Dermis blood vessel endothelial cell (primary cell): ENCODE measurements at regions not wholly inside any gene's neighbourhood (a gene's known extent, or its start where the extent isn't known, plus 50 kb on each side); places are given as distances from the start of the nearest gene placed in this dataset.

ENCODE experiments used
- DNase-seq: peaks from one replicate; pipeline ENCODE4 v3.0.0; 2010

GRCh38 chr4:149296503-149296902, 519.1 kb downstream of the IQCM start:
- no peak for DNase-seq

GRCh38 chr4:149296084-149296483, 519.6 kb downstream of the IQCM start:
- no peak for DNase-seq

- no peak for DNase-seq
Observed at GRCh38 chr4:149294601-149295000, 521.0 kb downstream of the IQCM start.

GRCh38 chr4:149293046-149293649, 522.5 kb downstream of the IQCM start:
- DNase-seq = no peak

GRCh38 chr4:149292425-149293007, 523.1 kb downstream of the IQCM start:
- DNase-seq = no peak

- DNase-seq = peak; percentile 31
Observed at GRCh38 chr4:149291463-149291862, 524.2 kb downstream of the IQCM start.

- DNase-seq = no peak
Observed at GRCh38 chr4:149280806-149281205, 534.8 kb downstream of the IQCM start.

GRCh38 chr4:149279776-149280175, 535.9 kb downstream of the IQCM start:
- no peak for DNase-seq

GRCh38 chr4:149279331-149279730, 536.3 kb downstream of the IQCM start:
- no peak for DNase-seq

- no peak for DNase-seq
Observed at GRCh38 chr4:149277705-149278104, 537.9 kb downstream of the IQCM start.

- DNase-seq = no peak
Observed at GRCh38 chr4:149269835-149270234, 545.8 kb downstream of the IQCM start.

- DNase-seq = no peak
Observed at GRCh38 chr4:149266301-149266700, 549.3 kb downstream of the IQCM start.

- no peak for DNase-seq
Observed at GRCh38 chr4:149265645-149266044, 550.0 kb downstream of the IQCM start.

GRCh38 chr4:149264093-149264733, 551.4 kb downstream of the IQCM start:
- peak; percentile 78 for DNase-seq

GRCh38 chr4:149248191-149248764, 567.4 kb downstream of the IQCM start:
- DNase-seq = no peak

GRCh38 chr4:149247164-149247563, 568.5 kb downstream of the IQCM start:
- no peak for DNase-seq

- DNase-seq = no peak
Observed at GRCh38 chr4:149245333-149245732, 570.3 kb downstream of the IQCM start.

GRCh38 chr4:149238097-149238496, 577.5 kb downstream of the IQCM start:
- no peak for DNase-seq

GRCh38 chr4:149234798-149235197, 580.8 kb downstream of the IQCM start:
- no peak for DNase-seq

GRCh38 chr4:149223659-149224058, 592.0 kb downstream of the IQCM start:
- DNase-seq = no peak

- no peak for DNase-seq
Observed at GRCh38 chr4:149218672-149219071, 597.0 kb downstream of the IQCM start.

- no peak for DNase-seq
Observed at GRCh38 chr4:149214301-149214700, 601.3 kb downstream of the IQCM start.

GRCh38 chr4:149211876-149212275, 603.8 kb downstream of the IQCM start:
- no peak for DNase-seq
